ENCODE measurements at regions not wholly inside any gene's neighbourhood (a gene's known extent, or its start where the extent isn't known, plus 50 kb on each side); places are given as distances from the start of the nearest gene placed in this dataset.
A peak's percentile ranks its signal among the peaks of the same experiment; 100 is the strongest.

GRCh38 chr11:28674433-28675103, 566.4 kb downstream of the METTL15 start:
- Histone ChIP-seq H4K20me1 (replicated peaks; ENCODE audit: control insufficient read depth, extremely low read depth, insufficient read depth, low read length) (no peaks in the 10 kb centered on the region), H3K9me1 (replicated peaks; ENCODE audit: control insufficient read depth, extremely low read depth, insufficient read depth, low read length) (no peaks in the 10 kb centered on the region), H3K9me3 (replicated peaks; ENCODE audit: control insufficient read depth, insufficient read depth, low read length) (no peaks in the 10 kb centered on the region), H3K4me3 (replicated peaks in 1 of 3; ENCODE audit: insufficient read depth in 1 of 3, low read depth in 1 of 3, low read length in 3 of 3) (no peak overlapping the region), H3K79me2 (ENCODE audit: control insufficient read depth, insufficient read depth, low read length) (no peaks in the 10 kb centered on the region), H3K4me2 (ENCODE audit: insufficient read depth, low read length) (no peak overlapping the region), H2AFZ (ENCODE audit: low read depth, low read length) (no peak overlapping the region), H3K27me3 (ENCODE audit: control insufficient read depth in 2 of 2, insufficient read depth in 2 of 2, low read length in 2 of 2) (no peaks in the 10 kb centered on the region), H3K4me1 (ENCODE audit: control insufficient read depth, extremely low read depth, insufficient read depth, low read length) (no peaks in the 10 kb centered on the region), H3K36me3 (ENCODE audit: control insufficient read depth in 2 of 2, extremely low read depth in 1 of 2, insufficient read depth in 2 of 2, low read length in 2 of 2) (no peaks in the 10 kb centered on the region), H3K9ac (replicated peaks; ENCODE audit: extremely low read depth, insufficient read depth, low read length) (no peak overlapping the region), H3K27ac (ENCODE audit: insufficient read depth, low read depth, low read length) (no peak overlapping the region)
- dilution Hi-C loops (cut with MboI; ENCODE audit: extremely low pct_ligation_motif_present, low sequenced_read_pairs): no loop called here
- intact Hi-C loops (cut with micrococcal nuclease): loop anchor here (1.0 to 10.0 kb wide), 2 partner anchors 210 to 973 kb away; no protein-coding TSS in a partner anchor
- no TSS peak for BruUV-seq (replicated peaks)
- FAIRE-seq (no peak), DNase-seq (ENCODE audit: low read depth, low spot score) (peak; percentile 8)
- POLR2A ChIA-PET: no interaction called here
- TF ChIP-seq MAX (IDR thresholded peaks at IDR 0.05; ENCODE audit: insufficient read depth, insufficient read length) (no peak), GATA2 (IDR thresholded peaks at IDR 0.05; ENCODE audit: insufficient read depth, insufficient read length, low read depth, low read length) (no peak), CTCF (IDR thresholded peaks at IDR 0.05; ENCODE audit: extremely low read depth in 1 of 2, insufficient read depth in 1 of 2, low read depth in 1 of 2, low read length in 2 of 2) (peak; percentile 22 to 37)
- CTCF ChIA-PET: interaction anchor here (0.6 to 2.3 kb wide), 11 partner anchors 15 to 979 kb away, joined by 3 to 8 read pairs (median 4); partner anchors contain the start of gene BDNF
